NK-92 treated with Interleukin-12 subunit alpha and Interleukin-12 subunit beta, amount 100 ng/mL, for 24 hours (cell line): ENCODE measurements at regions not wholly inside any gene's neighbourhood (a gene's known extent, or its start where the extent isn't known, plus 50 kb on each side); places are given as distances from the start of the nearest gene placed in this dataset.
"Not testable (repeated sequence)": the region's sequence is repeated elsewhere in the genome, so short reads cannot be mapped to it uniquely, and the experiment has no call there.

Experiments
- DNase-seq: peaks from one replicate; lab custom pipeline; 2025; lab: John Stamatoyannopoulos, UW

DNA sequence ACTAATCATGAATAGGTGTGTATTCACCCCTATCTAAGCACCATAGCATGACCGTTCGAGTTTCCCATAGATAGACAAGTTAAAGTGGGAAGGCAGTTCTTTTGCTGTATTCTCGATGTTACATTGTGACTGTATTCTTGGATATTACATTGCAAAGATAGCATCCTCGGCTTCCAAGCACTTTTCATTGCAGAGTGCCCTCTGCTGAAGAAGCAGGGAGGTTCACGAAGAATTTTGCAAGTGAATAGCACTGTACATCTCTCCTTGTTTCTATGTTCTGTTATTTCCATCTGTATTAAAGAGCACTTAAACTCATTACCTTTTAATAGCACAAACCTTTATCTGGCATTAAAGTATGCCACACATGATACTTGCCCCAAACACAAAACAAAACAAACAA is 426.7 kb upstream of the ARX start:
- DNase-seq, result no peak

DNA sequence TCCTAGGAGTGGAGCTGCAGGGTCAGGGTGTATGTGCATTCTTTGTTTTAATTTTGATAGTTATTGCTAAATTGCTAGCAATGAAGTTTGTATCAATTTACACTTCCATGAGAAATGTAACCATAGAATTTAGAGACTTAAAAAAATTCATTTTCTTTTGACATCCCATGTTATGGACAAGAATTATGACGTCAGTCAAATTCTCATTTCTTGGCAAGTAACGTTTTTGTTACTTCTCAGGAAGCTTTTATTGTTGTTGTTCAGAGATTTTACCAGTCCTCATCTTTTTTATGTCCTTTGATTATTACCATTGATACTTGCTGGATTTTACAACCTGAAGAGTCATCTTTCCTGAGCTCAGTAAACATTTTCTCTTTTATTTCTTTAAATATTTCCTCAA is 417.5 kb upstream of the ARX start:
- no peak for DNase-seq

DNA sequence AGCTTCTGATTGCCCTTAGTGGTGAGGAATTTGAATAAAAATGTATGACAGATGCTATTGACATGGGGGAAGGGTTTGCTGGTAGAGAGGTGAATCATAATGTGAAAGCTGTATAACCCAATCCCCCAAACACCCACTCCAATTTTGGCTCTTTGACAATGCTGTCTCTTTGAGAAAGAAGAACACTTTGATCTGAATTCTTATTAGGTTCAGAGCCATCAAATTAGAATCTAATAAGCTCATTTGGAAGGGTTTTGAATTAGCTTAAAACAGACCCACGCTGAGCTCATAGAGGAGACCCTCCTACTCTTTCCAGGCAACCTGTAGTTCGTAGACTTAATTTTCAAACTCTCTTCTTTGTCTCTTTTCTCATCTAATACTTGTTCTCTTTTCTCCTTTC is 416.6 kb upstream of the ARX start:
- no peak for DNase-seq

DNA sequence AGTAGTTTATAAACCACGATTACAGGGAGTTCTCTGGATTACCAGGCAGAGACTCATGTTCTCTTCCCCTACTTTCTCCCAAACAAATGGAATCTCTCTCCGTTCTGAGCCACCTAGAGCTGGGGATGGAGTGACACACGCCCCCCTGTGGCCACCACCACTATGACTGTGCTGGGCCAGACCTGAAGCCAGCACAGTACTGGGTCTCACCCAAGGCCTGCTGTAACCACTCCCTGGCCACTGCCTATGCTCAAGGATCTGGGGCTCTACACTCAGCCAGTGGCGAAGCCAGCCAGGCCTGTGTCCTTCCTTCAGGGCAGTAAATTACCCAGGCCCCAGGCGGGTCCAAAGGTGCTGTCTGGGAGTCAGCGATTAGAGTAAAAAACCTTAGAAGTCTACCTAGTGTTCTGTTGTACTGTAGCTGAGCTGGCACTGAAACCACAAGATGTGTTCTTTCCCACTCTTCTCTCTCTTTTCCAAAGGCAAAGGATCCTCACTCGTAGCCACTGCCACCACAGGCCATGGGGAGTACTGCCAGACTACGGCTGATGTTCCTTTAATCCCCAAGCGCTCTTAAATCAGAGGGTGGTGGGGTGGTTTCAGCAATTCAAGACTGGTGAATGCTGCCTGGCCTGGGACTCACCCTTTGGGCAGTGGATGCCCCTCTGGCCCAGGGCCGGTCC is 412.2 kb upstream of the ARX start:
- DNase-seq, result no peak

DNA sequence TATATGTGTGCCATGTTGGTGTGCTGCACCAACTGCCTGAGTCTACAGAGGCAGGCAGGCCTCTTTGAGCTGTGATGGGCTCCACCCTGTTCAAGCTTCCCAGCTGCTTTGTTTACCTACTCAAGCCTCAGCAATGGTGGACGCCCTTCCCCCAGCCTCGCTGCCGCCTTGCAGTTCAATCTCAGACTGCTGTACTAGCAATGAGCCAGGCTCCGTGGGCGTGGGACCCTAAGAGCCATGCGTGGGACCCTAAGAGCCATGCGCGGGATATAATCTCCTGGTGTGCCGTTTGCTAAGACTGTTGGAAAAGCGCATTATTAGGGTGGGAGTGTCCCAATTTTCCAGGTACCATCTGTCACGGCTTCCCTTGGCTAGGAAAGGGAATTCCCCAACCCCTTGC is 388.4 kb upstream of the ARX start:
- DNase-seq, result not testable (repeated sequence)

DNA sequence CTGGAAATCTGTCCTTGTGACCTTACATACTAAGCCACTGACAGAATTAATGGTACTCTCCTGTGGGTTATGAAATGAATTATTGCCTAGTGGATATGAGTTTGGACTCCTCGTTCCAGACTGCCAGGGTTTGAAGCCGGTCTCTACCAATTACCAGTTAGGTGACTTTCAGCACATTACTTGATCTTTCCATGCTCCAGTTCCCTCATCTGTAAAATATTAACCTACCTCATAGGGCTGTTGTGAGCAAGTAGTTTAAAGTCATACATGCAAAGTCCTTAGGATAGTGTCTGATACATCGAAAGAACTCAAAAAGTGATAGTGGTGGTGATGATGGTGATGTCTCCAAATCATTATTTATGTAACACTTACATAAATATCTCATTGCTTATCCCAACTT is 373.5 kb upstream of the ARX start:
- DNase-seq, result no peak

DNA sequence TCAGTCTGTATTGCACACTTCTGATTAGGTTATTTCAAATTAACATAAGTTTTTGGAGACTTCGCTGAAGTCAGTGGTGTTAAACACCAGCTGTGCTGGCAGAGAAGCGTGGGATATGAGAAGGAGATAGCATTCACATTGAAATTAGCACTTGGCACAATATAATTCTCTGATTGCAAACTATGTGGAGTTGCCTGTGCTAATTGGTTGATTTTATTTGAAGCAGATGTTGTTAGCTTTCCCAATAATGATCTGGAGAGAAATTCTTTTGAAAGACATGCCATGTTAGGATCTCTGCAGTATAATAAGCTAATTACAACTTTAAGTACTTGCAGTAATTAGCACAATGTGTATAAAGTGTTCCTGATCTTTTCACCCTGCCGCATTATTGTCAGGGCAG is 367.4 kb upstream of the ARX start:
- no peak for DNase-seq

DNA sequence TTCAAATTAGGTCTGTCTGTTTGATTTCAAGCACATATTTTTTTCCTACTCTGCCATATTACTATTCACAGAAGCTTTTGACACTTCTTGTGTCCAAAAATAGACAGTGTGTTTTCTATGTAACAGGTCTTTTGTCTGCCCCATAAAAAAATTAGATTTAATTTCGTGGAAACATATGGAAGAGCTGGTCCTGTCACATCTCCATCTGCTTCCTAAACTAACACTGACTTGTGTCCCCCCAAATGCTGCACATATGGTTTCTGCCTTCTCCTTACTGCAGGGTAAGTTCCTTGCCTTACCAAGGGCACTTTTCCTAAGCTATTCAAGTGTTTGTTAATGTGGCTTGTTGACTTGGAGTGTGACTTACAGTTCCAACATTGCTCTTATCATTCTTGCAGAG is 340.7 kb upstream of the ARX start:
- DNase-seq, result no peak

DNA sequence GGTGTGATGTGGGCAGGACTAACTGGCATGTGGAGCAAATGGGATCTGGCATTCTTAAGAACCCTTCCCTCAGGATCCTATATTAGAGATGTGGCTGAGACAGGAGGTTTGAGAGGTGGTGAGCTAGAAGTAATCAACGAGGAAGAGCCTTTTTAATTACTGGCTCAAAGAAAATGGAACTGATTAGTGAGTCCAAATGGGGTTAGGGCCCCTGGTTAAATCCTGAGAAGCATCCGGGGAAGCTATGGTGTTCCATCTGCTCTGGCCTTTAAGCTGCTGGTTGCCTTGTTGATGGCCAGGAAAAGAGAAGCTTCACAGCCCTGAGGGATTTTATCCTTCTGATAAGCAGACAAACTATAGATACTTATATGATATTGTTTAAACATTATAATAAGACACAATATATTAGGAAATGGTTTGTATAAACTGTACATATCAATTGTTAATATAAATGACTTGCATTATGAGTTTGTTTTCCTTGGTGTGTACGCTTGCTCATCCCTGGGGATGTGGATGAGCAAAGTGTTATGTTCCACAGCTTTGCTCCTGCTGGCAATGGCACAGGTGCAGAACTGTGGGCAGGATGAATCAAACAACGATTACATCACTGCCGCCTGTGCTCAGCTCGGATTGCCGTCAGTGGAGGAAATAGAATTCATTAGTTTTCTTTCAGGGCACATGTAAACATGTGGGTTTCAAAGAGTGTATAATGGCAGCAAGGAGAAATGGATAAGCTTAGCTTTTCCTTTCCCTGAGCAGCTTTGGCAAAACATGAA is 328.6 kb upstream of the ARX start:
- no peak for DNase-seq

DNA sequence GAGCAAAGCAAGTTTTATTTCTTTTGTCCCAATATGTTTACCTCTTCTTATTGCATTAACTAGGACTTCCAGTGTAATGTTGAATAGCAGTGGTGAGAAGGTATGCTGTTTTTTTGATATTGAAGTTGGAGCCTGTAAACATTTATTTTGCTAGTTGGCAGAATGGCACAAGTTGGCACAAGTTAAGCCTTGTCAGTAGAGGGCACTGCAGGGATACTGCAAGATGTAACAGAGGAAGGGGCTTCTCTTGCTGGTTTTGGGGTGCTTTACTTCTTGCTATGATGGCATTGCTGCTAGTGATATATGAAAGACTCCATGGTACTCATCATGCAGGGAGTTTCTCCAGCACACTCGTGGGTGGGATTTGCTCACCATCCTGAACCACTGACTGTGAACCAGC is 327.3 kb upstream of the ARX start:
- DNase-seq, result no peak

DNA sequence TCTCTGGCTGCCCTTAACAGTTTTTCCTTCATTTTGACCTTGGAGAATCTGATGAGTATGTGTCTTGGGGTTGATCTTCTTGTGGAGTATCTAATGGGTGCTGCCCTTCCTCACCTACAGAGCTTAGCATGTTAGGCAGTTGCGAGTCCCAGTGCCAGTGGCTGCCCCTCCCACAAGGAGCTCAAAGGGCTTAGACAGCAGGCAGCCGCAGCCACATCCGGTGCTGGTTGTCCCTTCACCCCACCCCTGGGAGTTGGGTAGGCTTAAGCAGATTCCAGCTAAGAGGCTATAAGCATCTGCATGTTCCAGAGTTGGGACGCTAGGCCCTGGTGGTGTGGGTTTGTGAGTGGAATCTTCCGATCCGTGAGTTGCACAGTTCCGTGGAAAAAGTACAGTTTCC is 322.1 kb upstream of the ARX start:
- DNase-seq, result no peak

DNA sequence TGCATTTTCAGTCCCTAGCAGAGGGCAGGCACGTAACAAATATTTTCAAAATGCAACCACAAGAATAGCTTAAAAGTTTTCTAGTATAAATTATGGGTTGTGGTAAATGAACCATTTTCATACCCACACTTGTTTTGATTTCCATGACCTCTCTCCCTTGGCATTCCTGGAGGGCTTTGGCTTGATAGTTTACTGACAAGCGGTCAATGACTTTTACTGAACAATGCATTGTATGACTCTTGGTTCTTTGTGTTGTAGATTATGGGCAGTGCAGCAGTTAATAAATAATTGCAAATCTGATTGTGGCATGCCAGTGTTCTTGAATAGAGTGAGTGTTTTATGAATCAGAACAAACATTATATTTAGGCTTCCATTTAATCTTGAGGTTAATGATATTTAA is 285.2 kb upstream of the ARX start:
- no peak for DNase-seq

DNA sequence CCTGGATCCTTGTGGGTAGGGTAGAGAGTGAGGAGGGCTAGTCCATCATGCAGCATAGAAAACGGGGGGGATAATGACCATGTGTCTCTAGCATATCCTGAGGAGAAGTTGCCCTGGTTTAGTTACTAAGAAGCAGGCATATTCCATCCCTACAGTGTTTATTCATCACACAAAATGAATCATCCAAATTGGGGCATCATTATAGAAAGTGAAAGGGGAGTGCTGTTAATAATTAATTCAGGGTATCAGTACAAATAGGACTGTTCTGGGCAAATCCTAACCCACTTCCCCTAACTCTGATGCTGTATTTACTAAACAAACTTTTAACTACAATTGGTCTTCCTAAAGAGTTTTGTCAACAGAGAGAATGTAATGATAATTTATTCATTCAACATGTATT is 281.1 kb upstream of the ARX start:
- no peak for DNase-seq

DNA sequence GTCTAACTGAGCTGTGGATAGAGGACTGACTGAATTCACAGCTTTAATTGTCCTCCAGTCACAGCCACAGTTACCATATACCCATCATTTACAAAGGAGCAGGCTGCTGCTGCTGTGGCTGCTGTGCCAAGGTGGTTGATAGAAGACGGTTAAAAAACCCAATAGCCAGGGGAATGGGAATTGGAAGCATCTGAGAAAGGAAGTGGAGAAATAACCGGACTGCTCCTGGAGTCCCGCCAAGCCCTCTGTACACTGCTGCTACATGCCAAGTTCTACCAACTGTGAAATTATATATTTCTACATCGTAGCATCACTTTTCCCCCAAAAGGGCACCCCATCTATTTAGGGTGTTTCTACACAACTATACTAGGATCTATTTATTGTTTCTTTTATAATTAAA is 279.7 kb upstream of the ARX start:
- DNase-seq, result no peak

DNA sequence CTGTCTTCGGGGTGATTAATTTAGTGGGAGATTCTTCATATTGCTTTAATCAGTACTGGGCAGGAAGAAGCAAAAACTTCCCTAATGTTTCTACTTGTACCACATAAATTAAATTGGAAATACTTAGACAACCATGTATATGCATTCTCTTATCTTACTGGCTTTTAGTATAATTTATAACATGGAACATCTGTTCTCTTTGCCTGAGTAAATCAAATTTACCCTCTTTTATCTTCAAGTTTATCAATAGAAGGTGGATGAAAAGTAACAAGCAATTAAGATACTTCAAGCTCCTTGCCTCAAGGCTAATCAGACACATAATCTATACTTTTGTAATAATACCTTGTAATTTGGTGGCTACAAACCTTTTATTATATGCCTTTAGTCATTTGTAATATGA is 274.4 kb upstream of the ARX start:
- DNase-seq, result no peak

DNA sequence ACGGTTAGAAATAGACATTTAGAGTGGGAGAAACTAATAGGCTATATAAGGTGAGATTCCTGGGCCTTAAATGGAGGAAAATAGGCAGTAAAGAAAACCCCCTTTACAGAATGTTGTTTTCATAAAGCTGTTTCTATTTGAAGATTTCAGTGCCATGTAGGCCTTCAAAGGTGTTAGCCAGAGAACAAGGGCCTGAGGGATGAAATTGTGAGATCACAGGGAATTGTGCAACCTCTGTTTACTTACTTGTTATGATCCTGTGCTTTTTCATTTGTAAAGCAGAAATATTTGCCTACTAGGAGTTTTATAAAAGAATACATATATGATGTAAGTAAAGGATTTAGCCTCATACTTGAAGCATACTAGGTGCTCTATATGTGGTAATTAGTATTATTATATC is 272.9 kb upstream of the ARX start:
- DNase-seq, result no peak

DNA sequence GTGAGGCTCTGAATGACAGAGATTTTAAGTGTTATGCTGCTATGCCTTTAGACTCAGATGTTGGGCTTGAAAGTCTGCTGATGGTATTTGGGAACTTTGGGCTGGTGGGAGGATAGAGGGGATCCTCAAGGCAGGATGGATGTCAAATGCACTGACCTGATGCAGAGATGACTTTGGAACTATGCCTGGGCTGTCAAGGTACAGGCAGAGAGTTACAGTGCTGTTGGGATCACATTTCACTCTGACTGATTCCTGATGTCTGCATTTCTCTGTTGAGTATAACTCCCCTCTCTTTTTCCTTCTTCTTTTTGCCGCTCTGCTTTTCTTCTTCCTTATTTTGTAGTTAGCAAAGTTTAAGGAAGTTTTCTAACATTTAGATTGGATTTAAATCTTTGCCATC is 271.8 kb upstream of the ARX start:
- no peak for DNase-seq

DNA sequence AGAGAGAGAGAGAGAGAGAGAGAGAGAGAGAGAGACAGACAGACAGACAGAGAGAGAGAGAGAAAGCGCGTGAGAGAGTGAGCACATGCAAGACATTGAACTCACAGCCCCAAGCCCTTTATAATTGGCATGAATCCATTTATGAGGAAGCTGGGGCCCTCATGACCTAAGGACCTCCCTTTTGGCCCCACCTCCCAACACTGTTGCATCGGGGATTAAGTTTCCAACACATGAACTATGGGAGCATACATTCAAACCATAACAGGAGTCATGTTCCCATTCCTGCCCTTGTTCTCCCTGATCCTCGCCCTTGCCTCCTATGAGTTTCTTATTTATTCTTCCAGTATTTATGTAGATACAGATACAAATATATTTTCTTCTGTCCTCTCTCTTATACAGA is 269.8 kb upstream of the ARX start:
- no peak for DNase-seq

DNA sequence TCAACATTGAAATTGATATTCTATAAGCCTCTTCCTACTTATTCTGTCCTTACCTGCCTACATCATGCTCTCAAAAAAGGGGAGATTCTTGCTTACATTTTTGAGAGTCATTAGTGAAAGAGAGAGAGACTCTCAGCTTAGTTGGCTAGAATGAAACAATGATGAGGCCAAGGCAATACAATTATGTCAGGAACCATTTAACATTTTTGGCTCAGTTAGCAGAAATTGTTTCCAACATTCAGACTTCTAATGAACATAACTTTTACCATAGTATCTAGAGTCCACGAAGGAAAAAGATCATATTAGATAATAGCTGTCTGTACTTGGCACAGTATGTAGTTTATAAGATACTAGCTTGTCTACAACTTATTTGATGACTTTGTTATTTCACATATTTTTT is 263.7 kb upstream of the ARX start:
- no peak for DNase-seq

DNA sequence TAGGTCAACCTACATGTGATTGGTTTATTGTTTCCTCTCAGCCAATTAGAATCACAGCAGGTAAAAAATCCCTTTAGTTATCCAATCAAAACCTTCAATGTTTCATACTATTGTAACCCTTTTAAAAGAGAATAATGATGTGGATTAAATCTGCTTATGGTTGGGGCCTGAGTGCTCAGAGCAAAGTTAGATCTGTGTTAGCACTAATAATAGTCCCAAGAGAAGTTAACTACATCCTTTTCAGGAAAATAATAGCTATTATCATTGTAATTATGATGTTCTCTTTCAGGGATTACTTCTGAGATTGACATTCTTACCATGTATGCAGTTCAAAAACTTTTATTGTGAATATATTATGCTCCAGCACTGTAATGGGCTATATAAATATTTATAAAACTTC is 262.6 kb upstream of the ARX start:
- DNase-seq, result no peak

DNA sequence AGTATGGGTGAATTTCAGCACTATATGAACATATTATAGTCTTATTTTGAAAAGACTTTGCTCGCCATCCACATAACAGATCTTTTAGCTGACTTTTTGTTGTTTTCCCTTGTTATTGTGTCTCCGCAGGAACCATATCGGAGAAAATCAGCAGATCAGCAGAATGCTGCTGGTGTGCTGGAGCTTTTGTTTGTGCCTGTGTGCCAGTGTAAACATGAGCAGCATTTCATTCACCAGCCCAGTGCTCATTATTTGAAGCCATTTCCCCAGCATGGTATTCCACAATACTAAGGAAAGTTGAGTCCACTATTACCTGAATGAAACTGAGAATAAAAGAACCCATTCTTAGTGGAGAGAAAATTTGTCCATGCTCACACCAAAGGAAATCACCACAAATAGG is 261.8 kb upstream of the ARX start:
- no peak for DNase-seq

DNA sequence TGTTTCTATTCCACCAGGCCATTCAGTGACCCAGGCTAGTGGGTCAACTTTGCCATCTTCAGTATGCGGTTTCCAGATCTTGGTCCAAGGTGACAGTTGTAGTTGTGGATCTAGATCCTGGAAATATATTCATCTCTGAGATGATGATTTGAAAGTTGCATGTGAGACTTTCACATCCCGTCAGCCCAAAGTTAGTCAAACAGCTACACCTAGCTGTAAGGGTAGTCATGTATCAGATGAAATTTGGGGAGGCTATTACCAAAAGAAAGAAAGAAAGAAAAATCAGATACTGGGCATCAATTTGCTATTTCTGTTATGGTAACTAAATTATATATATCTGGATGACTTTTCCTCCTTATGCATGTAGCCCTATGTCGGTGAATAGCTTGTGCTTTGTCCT is 259.4 kb upstream of the ARX start:
- no peak for DNase-seq

DNA sequence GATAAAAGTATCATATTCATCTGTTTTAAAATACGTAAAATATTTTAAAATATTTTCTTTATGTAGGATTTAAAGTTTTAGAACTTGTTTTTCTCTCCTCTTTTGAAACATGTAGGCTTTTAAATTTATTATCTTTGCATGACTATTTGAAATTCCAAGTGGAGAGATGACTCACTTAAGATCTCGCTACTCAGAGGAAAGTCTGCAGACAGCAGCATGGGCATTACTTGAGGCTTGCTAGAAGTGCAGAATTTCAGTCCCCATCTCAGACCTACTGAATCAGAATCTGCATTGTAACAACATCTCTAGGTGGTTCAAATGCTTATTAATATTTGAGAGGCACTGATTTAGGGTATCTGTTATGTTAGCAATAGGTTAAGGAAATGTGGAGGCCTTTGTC is 225.7 kb upstream of the ARX start:
- no peak for DNase-seq

DNA sequence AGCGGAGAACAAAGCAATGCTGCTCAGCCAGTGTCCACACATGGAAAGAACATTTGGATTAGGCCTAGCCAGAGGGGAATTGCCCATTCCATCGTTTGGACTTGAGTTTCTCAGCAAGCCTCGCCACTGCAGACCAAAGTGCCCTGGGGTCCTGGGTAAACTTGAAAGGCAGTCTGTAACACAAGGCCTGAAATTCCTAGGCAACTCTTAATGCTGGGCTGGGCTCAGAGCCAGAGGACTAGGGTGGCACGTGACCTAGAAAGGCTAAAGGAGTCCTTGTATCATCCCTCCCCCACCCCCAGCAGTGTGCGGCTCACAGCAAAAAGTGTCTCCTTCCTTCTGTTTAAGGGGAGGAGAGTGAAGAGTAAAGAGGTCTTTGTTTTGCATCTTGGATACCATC is 210.4 kb upstream of the ARX start:
- DNase-seq, result no peak
